Tibial nerve (tissue), 4 donors: ENCODE measurements at regions not wholly inside any gene's neighbourhood (a gene's known extent, or its start where the extent isn't known, plus 50 kb on each side); places are given as distances from the start of the nearest gene placed in this dataset.
"Not testable (repeated sequence)": the region's sequence is repeated elsewhere in the genome, so short reads cannot be mapped to it uniquely, and the experiment has no call there.

Experiments
- DNase-seq, 2 donors: peaks; one replicate each; pipeline ENCODE4 v3.0.0-alpha.2; 2019; ENCODE audit warnings: low spot score in 2 of 2
- H3K27ac ChIP-seq, 4 donors: fragments of 200-600 bp; sonication (generic) in 3 of 4; one replicate each; pipeline ENCODE4 v1.5.1; 2017 to 2019; ENCODE audit warnings: mild to moderate bottlenecking in 1 of 4
- H3K27me3 ChIP-seq, 2 donors: fragments of 200-600 bp; sonication (generic) in 1 of 2; one replicate each; pipeline versions ENCODE4 v1.5.1 to v1.6.0; 2017 to 2019
- H3K36me3 ChIP-seq, 3 donors: fragments of 200-600 bp; sonication (generic); one replicate each; pipeline ENCODE4 v1.5.1; 2018 to 2019
- H3K4me1 ChIP-seq, 4 donors: fragments of 200-600 bp; sonication (generic) in 3 of 4; one replicate each; pipeline ENCODE4 v1.5.1; 2017 to 2019
- H3K4me3 ChIP-seq, 4 donors: fragments of 200-600 bp; sonication (generic) in 3 of 4; one replicate each; pipeline ENCODE4 v1.5.1; 2017 to 2019; ENCODE audit warnings: mild to moderate bottlenecking in 1 of 4, moderate library complexity in 1 of 4
- H3K9me3 ChIP-seq, 4 donors: fragments of 200-600 bp; sonication (generic) in 3 of 4; one replicate each; pipeline ENCODE4 v1.5.1; 2017 to 2019
- CTCF ChIP-seq, 5 experiments: fragments of 200-600 bp in 3 of 5; fragments of 450-650 bp in 2 of 5; sonication (generic) in 3 of 5; IDR thresholded peaks; one replicate each; pipeline ENCODE4 v1.5.1; 2016 to 2019; ENCODE audit warnings: antibody characterized with exemption in 5 of 5, mild to moderate bottlenecking in 3 of 5, moderate library complexity in 2 of 5
- EP300 ChIP-seq, 2 donors: sonication (generic); formaldehyde crosslinking; IDR thresholded peaks; one replicate each; pipeline ENCODE4 v1.6.1; 2017; ENCODE audit warnings: antibody characterized with exemption in 2 of 2, mild to moderate bottlenecking in 1 of 2
- POLR2A ChIP-seq, 2 donors: fragments of 450-650 bp; IDR thresholded peaks; one replicate each; pipeline ENCODE4 v1.6.1; 2017; ENCODE audit warnings: antibody characterized with exemption in 2 of 2, mild to moderate bottlenecking in 2 of 2, moderate library complexity in 2 of 2
- WGBS, 2 donors: methylation state at CpG; one replicate each; pipeline ENCODE4 v1.1.5; 2018; 5-methylcytosine and 5-hydroxymethylcytosine counted together

DNA sequence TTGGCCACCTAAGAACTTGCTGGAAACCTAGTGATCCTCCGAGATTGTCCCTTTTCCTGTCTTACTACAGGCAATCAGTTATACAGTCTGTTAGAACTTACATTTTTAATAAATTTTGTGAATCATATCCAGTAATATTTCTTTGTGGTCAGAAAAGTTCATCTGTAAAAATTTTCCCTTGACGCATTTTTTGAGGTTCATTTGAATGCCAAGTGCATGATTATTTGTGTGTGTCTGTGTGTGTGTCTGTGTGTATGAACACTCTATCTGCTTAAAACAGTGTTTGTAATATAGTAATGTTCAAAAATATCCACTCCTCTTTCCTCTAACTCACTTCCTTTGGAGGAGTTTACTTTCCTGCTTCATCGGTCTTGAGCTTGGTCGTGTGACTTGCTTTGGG, 468.7 kb upstream of the FLRT2 start:
- no peak for DNase-seq
- TF ChIP-seq CTCF (IDR thresholded peaks at IDR 0.05): no peak
- TF ChIP-seq POLR2A (IDR thresholded peaks at IDR 0.05): no peak
- no peak for TF ChIP-seq EP300 (IDR thresholded peaks at IDR 0.05)
- no peaks in the 10 kb centered on the region for H3K4me1 ChIP-seq
- H3K27ac ChIP-seq: no peak overlapping the region
- no peak overlapping the region for H3K4me3 ChIP-seq
- no peaks in the 10 kb centered on the region for H3K36me3 ChIP-seq
- H3K27me3 ChIP-seq: no peaks in the 10 kb centered on the region
- H3K9me3 ChIP-seq: peaks cover 0 to 6% (median 0%) of the 10 kb centered on the region in 4 donors
- WGBS, 2 donors: 74 to 86% methylated on average over 4 of the region's 4 CpGs

DNA sequence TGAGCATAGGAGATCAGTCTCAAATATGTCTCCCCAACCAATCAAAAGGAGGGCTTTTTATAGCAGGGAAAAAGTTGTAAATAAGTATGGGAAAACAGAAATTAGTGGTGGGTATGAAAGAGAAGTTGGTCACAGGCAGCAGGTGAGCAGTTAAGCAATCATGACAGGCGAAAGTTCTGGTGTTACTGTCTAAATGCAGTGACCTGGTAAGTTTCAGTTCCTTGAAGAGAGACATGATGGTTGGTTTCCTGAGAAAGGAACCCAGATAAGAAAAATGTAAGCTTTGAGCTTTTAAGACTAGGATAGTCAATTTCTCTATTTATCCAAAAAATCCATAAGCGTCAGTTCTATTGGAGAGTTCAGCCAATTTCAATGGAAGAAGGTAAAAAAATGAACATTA, 466.2 kb upstream of the FLRT2 start:
- peaks cover 0 to 6% (median 0%) of the 10 kb centered on the region in 4 donors for H3K9me3 ChIP-seq
- H3K4me1 ChIP-seq: no peaks in the 10 kb centered on the region
- DNase-seq: no peak
- TF ChIP-seq EP300 (IDR thresholded peaks at IDR 0.05): no peak
- no peak for TF ChIP-seq CTCF (IDR thresholded peaks at IDR 0.05)
- TF ChIP-seq POLR2A (IDR thresholded peaks at IDR 0.05): no peak
- H3K4me3 ChIP-seq: no peak overlapping the region
- H3K36me3 ChIP-seq: no peaks in the 10 kb centered on the region
- WGBS, 2 donors: 86 to 96% methylated on average over 2 of the region's 2 CpGs
- no peaks in the 10 kb centered on the region for H3K27me3 ChIP-seq
- no peak overlapping the region for H3K27ac ChIP-seq

- no peak overlapping the region for H3K27ac ChIP-seq
- no peaks in the 10 kb centered on the region for H3K27me3 ChIP-seq
- no peak overlapping the region for H3K4me3 ChIP-seq
- TF ChIP-seq POLR2A (IDR thresholded peaks at IDR 0.05) (no peak), CTCF (IDR thresholded peaks at IDR 0.05) (no peak), EP300 (IDR thresholded peaks at IDR 0.05) (no peak)
- no peaks in the 10 kb centered on the region for H3K9me3 ChIP-seq
- WGBS, 2 donors: 73 to 81% methylated on average over 6 of the region's 6 CpGs
- no peaks in the 10 kb centered on the region for H3K36me3 ChIP-seq
- H3K4me1 ChIP-seq: no peaks in the 10 kb centered on the region
- DNase-seq: no peak
Measured at GRCh38 chr14:85071447-85071846, 458.5 kb upstream of the FLRT2 start.

DNA sequence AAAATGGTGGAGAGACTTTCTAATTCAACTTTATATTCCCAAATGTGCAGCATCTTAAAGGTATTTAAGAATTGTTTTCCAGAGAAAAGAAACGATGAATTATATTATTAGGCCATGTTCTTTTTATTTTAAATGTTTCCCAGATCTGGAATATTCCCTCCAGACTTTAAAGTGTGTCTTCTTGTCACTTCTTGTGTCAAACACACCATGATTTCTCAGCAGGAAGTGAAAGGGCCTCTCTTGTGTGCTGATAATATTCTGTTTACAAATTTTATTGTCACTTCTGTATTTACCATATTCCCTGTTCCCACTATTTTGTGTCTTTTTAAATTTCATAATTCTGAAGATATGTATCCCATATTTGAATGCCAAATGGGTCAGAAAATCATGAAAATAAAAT, 455.0 kb upstream of the FLRT2 start:
- no peak for TF ChIP-seq POLR2A (IDR thresholded peaks at IDR 0.05)
- no peak for TF ChIP-seq CTCF (IDR thresholded peaks at IDR 0.05)
- no peak for TF ChIP-seq EP300 (IDR thresholded peaks at IDR 0.05)
- Histone ChIP-seq H3K36me3 (no peaks in the 10 kb centered on the region), H3K27me3 (no peaks in the 10 kb centered on the region), H3K4me1 (no peaks in the 10 kb centered on the region), H3K4me3 (no peak overlapping the region), H3K27ac (no peak overlapping the region), H3K9me3 (no peaks in the 10 kb centered on the region)
- DNase-seq: no peak
- 55 to 57% methylated on average over 1 of the region's 1 CpG for WGBS, 2 donors

DNA sequence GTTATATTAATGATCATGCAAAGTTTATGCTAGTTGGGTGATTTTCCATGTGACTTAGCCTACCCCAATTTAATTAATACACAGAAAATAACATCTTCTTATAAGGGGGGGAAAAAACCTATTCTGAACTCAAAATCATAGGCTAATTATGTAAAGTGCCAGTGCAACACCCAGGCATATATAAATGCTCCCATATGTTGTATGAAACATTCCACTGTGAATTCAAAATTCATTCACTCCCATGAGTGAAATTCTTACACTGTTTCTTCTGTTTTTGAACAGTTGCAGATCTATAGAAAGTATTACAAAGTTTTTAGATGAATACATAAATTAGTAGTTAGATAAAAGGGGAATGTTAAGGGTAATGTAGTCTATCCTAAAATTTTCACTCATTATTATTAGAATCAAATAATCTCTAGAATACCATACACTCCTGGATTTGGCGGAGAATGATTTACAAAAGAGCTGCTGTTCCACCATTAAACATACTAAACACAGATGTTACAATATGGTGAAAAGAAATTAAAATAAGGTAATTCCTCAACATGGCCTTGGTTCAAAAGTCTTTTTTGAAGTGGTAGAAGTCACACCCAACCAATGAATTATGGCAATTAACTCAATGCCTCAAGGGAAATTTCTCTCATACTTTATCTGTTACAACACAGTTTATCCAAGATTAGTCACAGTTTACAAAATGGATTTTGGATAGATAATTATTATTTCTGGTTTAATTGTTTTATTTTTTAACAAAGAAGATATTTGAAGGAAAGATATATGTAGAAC, 454.1 kb upstream of the FLRT2 start:
- 89 to 95% methylated on average over 1 of the region's 1 CpG for WGBS, 2 donors
- Histone ChIP-seq H3K27me3 (no peaks in the 10 kb centered on the region), H3K4me3 (no peak overlapping the region), H3K9me3 (no peaks in the 10 kb centered on the region), H3K36me3 (no peaks in the 10 kb centered on the region), H3K27ac (no peak overlapping the region), H3K4me1 (no peaks in the 10 kb centered on the region)
- DNase-seq: no peak
- TF ChIP-seq EP300 (IDR thresholded peaks at IDR 0.05) (no peak), POLR2A (IDR thresholded peaks at IDR 0.05) (no peak), CTCF (IDR thresholded peaks at IDR 0.05) (no peak)

DNA sequence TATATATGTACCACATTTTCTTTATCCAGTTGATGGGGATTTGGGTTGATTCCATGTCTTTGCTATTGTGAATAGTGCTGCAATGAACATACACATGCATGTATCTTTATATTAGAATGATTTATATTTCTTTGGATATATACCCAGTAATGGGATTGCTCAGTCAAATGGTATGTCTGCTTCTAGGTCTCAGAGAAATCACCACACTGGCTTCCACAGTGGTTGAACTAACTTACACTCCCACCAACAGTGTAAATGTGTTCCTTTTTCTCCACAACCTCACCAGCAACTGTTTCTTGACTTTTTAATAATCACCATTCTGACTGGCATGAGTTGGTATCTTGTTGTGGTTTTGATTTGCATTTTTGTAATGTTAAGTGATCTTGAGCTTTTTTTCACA, 452.2 kb upstream of the FLRT2 start:
- H3K4me3 ChIP-seq, DNase-seq, H3K36me3 ChIP-seq, H3K9me3 ChIP-seq, H3K27ac ChIP-seq, H3K4me1 ChIP-seq, H3K27me3 ChIP-seq: not testable (repeated sequence)
